Mesenchymal stem cell (in vitro differentiated cells and primary cell): ENCODE measurements at regions not wholly inside any gene's neighbourhood (a gene's known extent, or its start where the extent isn't known, plus 50 kb on each side); places are given as distances from the start of the nearest gene placed in this dataset.
"Not testable (repeated sequence)": the region's sequence is repeated elsewhere in the genome, so short reads cannot be mapped to it uniquely, and the experiment has no call there.

Experiments
- DNase-seq: peaks from one replicate; pipeline ENCODE4 v3.0.0-alpha.2; 2013
- H2AFZ ChIP-seq: one replicate; pipeline ENCODE4 v1.6.1; 2013; ENCODE audit warnings: low read depth, mild to moderate bottlenecking, control low read depth, inconsistent platforms, low read length, moderate library complexity
- H2AK5ac ChIP-seq: 2 replicates; pipeline ENCODE4 v1.6.1; 2013; ENCODE audit warnings: low read length, moderate library complexity, mild to moderate bottlenecking, inconsistent platforms; ENCODE audit not compliant: severe bottlenecking
- H2BK120ac ChIP-seq: one replicate; pipeline ENCODE4 v1.6.1; 2013; ENCODE audit warnings: low read depth, mild to moderate bottlenecking, inconsistent platforms, low read length, moderate library complexity
- H2BK12ac ChIP-seq, 2 experiments: one replicate each; pipeline ENCODE4 v1.6.1; 2013; ENCODE audit warnings: inconsistent platforms in 2 of 2, low read length in 2 of 2, mild to moderate bottlenecking in 2 of 2, moderate library complexity in 2 of 2, control low read depth in 1 of 2
- H2BK15ac ChIP-seq: one replicate; pipeline ENCODE4 v1.6.1; 2013; ENCODE audit warnings: mild to moderate bottlenecking, low read depth, inconsistent platforms; ENCODE audit not compliant: poor library complexity, severe bottlenecking
- H2BK5ac ChIP-seq: 2 replicates; pipeline ENCODE4 v1.6.1; 2013; ENCODE audit warnings: low read depth, mild to moderate bottlenecking, low read length, control low read depth, inconsistent platforms; ENCODE audit not compliant: poor library complexity, severe bottlenecking
- H3K14ac ChIP-seq, 2 experiments: one replicate each; pipeline ENCODE4 v1.6.1; 2013; ENCODE audit warnings: inconsistent platforms in 2 of 2, low read length in 2 of 2, control low read depth in 1 of 2, mild to moderate bottlenecking in 1 of 2, moderate library complexity in 1 of 2
- H3K18ac ChIP-seq, 2 experiments: one replicate each; pipeline ENCODE4 v1.6.1; 2013; ENCODE audit warnings: inconsistent platforms in 2 of 2, low read length in 2 of 2, control low read depth in 1 of 2, low read depth in 1 of 2, mild to moderate bottlenecking in 1 of 2
- H3K23ac ChIP-seq, 2 experiments: one replicate each; pipeline ENCODE4 v1.6.1; 2013; ENCODE audit warnings: inconsistent platforms in 2 of 2, low read length in 2 of 2, mild to moderate bottlenecking in 2 of 2, moderate library complexity in 2 of 2, control low read depth in 1 of 2
- H3K27ac ChIP-seq: 2 replicates; pipeline ENCODE4 v1.5.1; 2013; ENCODE audit warnings: mild to moderate bottlenecking, moderate library complexity, low read length, control low read depth, inconsistent platforms; ENCODE audit not compliant: poor library complexity, severe bottlenecking
- H3K27me3 ChIP-seq, 2 experiments: 2 replicates each; pipeline versions ENCODE4 v1.6.1 to v1.7.0; 2013; ENCODE audit warnings: low read length in 2 of 2, mild to moderate bottlenecking in 2 of 2, moderate library complexity in 2 of 2, control low read depth in 1 of 2, inconsistent platforms in 1 of 2; ENCODE audit not compliant: control insufficient read depth in 1 of 2, insufficient read depth in 1 of 2
- H3K36me3 ChIP-seq, 2 experiments: 2 replicates each; pipeline versions ENCODE4 v1.6.1 to v1.7.0; 2013; ENCODE audit warnings: low read length in 2 of 2, control low read depth in 1 of 2, inconsistent platforms in 1 of 2, low read depth in 1 of 2, mild to moderate bottlenecking in 1 of 2; ENCODE audit not compliant: insufficient read depth in 2 of 2, control insufficient read depth in 1 of 2
- H3K4ac ChIP-seq, 2 experiments: one replicate each; pipeline ENCODE4 v1.6.1; 2013; ENCODE audit warnings: inconsistent platforms in 2 of 2, low read length in 2 of 2, mild to moderate bottlenecking in 2 of 2, moderate library complexity in 2 of 2, control low read depth in 1 of 2, low read depth in 1 of 2
- H3K4me1 ChIP-seq: 2 replicates; pipeline ENCODE4 v1.6.1; 2013; ENCODE audit warnings: low read depth, low read length, control low read depth; ENCODE audit not compliant: control insufficient read depth, insufficient read depth
- H3K4me2 ChIP-seq: 2 replicates; pipeline ENCODE4 v1.6.1; 2013; ENCODE audit warnings: low read length, mild to moderate bottlenecking, inconsistent platforms; ENCODE audit not compliant: poor library complexity, severe bottlenecking
- H3K4me3 ChIP-seq, 2 experiments: 2 replicates each; pipeline versions ENCODE4 v1.5.1 to v1.7.0; 2013; ENCODE audit warnings: low read length in 2 of 2, mild to moderate bottlenecking in 2 of 2, control low read depth in 1 of 2, low read depth in 1 of 2; ENCODE audit not compliant: insufficient read depth in 1 of 2
- H3K79me1 ChIP-seq: replicated peaks from 2 replicates; pipeline ENCODE4 v1.6.1; 2013; ENCODE audit warnings: mild to moderate bottlenecking, control low read depth, low read length, inconsistent platforms; ENCODE audit not compliant: poor library complexity, severe bottlenecking
- H3K9ac ChIP-seq: 2 replicates; pipeline ENCODE4 v1.7.0; 2013; ENCODE audit warnings: mild to moderate bottlenecking, low read length, moderate library complexity
- H3K9me3 ChIP-seq: 2 replicates; pipeline ENCODE4 v1.7.0; 2013; ENCODE audit warnings: mild to moderate bottlenecking, low read length; ENCODE audit not compliant: control insufficient read depth
- H4K8ac ChIP-seq: one replicate; pipeline ENCODE4 v1.6.1; 2013; ENCODE audit warnings: inconsistent platforms, mild to moderate bottlenecking, low read length, moderate library complexity
- H4K91ac ChIP-seq: one replicate; pipeline ENCODE4 v1.6.1; 2013; ENCODE audit warnings: mild to moderate bottlenecking, low read length, inconsistent platforms
- WGBS: methylation state at CpG from one replicate; pipeline ENCODE4 v1.1.7; 2013; ENCODE audit warnings: mixed read lengths; 5-methylcytosine and 5-hydroxymethylcytosine counted together

DNA sequence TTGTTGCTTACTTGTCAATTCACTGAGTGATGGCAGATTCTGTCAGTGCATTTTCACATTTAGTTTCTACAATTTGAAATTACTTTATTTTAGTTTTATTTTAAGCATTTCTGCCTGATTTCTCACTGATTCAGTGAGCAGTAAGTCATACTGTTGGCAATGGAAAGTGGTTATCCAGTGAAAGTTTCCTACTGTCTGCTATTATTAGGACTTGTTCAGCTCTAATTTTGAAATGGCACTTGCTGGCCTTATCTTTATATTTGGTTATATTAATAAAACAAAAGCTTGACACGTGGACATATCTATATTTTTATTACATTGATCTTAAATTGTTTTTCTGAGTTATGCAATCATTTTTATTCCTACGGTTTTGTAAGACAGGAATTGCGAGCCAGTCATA is 871.8 kb upstream of the SLC35B3 start:
- Histone ChIP-seq H3K4ac (no peak overlapping the region), H4K8ac (no peak overlapping the region), H3K27me3 (no peaks in the 10 kb centered on the region), H3K4me2 (no peak overlapping the region), H3K14ac (no peak overlapping the region), H2BK5ac (no peak overlapping the region), H2AK5ac (no peak overlapping the region), H2BK12ac (no peak overlapping the region), H4K91ac (no peak overlapping the region), H3K4me3 (no peak overlapping the region), H2AFZ (no peak overlapping the region), H3K4me1 (no peaks in the 10 kb centered on the region), H3K36me3 (no peaks in the 10 kb centered on the region), H3K9me3 (no peaks in the 10 kb centered on the region), H3K79me1 (no peaks in the 10 kb centered on the region), H2BK120ac (no peak overlapping the region), H3K9ac (no peak overlapping the region), H2BK15ac (no peak overlapping the region), H3K18ac (no peak overlapping the region), H3K27ac (no peak overlapping the region), H3K23ac (no peak overlapping the region)
- DNase-seq = no peak
- WGBS = no CpG with 5 or more reads among the region's 3 CpGs

GRCh38 chr6:9295644-9296043 is 860.3 kb upstream of the SLC35B3 start:
- Histone ChIP-seq H2BK12ac (no peak overlapping the region), H4K8ac (no peak overlapping the region), H2BK5ac (no peak overlapping the region), H3K14ac (no peak overlapping the region), H3K27ac (no peak overlapping the region), H2AK5ac (no peak overlapping the region), H3K27me3 (no peaks in the 10 kb centered on the region), H2BK120ac (no peak overlapping the region), H3K79me1 (no peaks in the 10 kb centered on the region), H3K4me3 (no peak overlapping the region), H3K23ac (no peak overlapping the region), H3K4me2 (no peak overlapping the region), H2AFZ (no peak overlapping the region), H3K9me3 (no peaks in the 10 kb centered on the region), H4K91ac (no peak overlapping the region), H3K36me3 (no peaks in the 10 kb centered on the region), H3K18ac (no peak overlapping the region), H2BK15ac (no peak overlapping the region), H3K4ac (no peak overlapping the region), H3K4me1 (no peaks in the 10 kb centered on the region), H3K9ac (no peak overlapping the region)
- no peak for DNase-seq
- WGBS = 96% methylated on average over 1 of the region's 4 CpGs

DNA sequence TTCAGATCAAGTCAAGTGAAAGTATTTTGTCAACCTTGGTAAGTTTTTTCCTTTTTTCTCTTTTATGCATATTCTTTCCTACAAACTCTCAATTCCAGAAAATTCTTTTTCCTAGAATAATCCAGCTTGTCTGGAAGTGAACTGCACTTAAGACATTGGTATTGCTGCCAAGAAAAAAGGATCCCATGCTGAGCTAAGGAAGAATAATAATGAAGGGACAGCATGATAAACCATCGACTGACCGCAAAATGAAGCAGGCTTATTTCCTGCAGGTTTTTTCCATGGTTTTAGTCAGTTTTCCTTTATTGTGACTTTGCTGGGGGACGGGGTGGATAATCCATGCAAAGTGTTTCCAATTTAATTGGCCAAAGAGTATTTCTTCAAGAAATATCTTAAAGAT is 857.6 kb upstream of the SLC35B3 start:
- no peak overlapping the region for H2BK15ac ChIP-seq
- H4K91ac ChIP-seq = no peak overlapping the region
- H4K8ac ChIP-seq = no peak overlapping the region
- no peaks in the 10 kb centered on the region for H3K9me3 ChIP-seq
- H3K9ac ChIP-seq = no peak overlapping the region
- no peak overlapping the region for H3K4me3 ChIP-seq
- no peak overlapping the region for H2BK120ac ChIP-seq
- no peaks in the 10 kb centered on the region for H3K27me3 ChIP-seq
- H3K4me2 ChIP-seq = no peak overlapping the region
- H2AFZ ChIP-seq = no peak overlapping the region
- H2BK5ac ChIP-seq = no peak overlapping the region
- no peak overlapping the region for H3K27ac ChIP-seq
- H2BK12ac ChIP-seq = no peak overlapping the region
- H3K4me1 ChIP-seq = no peaks in the 10 kb centered on the region
- H3K18ac ChIP-seq = no peak overlapping the region
- no peaks in the 10 kb centered on the region for H3K79me1 ChIP-seq
- DNase-seq = no peak
- no peaks in the 10 kb centered on the region for H3K36me3 ChIP-seq
- no peak overlapping the region for H3K4ac ChIP-seq
- no peak overlapping the region for H3K23ac ChIP-seq
- H2AK5ac ChIP-seq = no peak overlapping the region
- H3K14ac ChIP-seq = no peak overlapping the region
- WGBS = 62% methylated on average over 3 of the region's 3 CpGs

DNA sequence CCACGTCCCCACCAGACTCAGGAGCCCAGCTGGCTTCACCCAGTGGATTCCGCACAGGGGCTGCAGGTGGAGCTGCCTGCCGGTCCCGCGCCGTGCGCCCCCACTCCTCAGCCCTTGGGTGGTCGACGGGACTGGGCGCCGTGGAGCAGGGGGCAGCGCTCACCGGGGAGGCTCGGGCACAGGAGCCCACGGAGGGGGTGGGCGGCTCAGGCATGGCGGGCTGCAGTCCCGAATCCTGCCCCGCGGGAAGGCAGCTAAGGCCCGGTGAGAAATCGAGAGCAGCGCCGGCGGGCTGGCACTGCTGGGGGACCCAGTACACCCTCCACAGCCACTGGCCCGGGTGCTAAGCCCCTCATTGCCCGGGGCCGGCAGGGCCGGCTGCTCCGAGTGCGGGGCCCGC is 855.0 kb upstream of the SLC35B3 start:
- H2AK5ac ChIP-seq, H3K18ac ChIP-seq, H3K79me1 ChIP-seq, H3K36me3 ChIP-seq, H3K14ac ChIP-seq, H3K4me2 ChIP-seq, H4K91ac ChIP-seq, H4K8ac ChIP-seq, H3K4ac ChIP-seq, H3K4me3 ChIP-seq, H3K4me1 ChIP-seq, H2BK12ac ChIP-seq, H3K9me3 ChIP-seq, H3K23ac ChIP-seq, H2BK5ac ChIP-seq, H2BK15ac ChIP-seq, H3K9ac ChIP-seq, DNase-seq, H2AFZ ChIP-seq, H3K27ac ChIP-seq, H3K27me3 ChIP-seq, H2BK120ac ChIP-seq: not testable (repeated sequence)
- WGBS = 96% methylated on average over 13 of the region's 32 CpGs
